Tibial nerve (tissue), 4 donors: ENCODE measurements at regions not wholly inside any gene's neighbourhood (a gene's known extent, or its start where the extent isn't known, plus 50 kb on each side); places are given as distances from the start of the nearest gene placed in this dataset.

Experiments
- DNase-seq, 2 donors: peaks; one replicate each; pipeline ENCODE4 v3.0.0-alpha.2; 2019; ENCODE audit warnings: low spot score in 2 of 2
- H3K27ac ChIP-seq, 4 donors: fragments of 200-600 bp; sonication (generic) in 3 of 4; one replicate each; pipeline ENCODE4 v1.5.1; 2017 to 2019; ENCODE audit warnings: mild to moderate bottlenecking in 1 of 4
- H3K27me3 ChIP-seq, 2 donors: fragments of 200-600 bp; sonication (generic) in 1 of 2; one replicate each; pipeline versions ENCODE4 v1.5.1 to v1.6.0; 2017 to 2019
- H3K36me3 ChIP-seq, 3 donors: fragments of 200-600 bp; sonication (generic); one replicate each; pipeline ENCODE4 v1.5.1; 2018 to 2019
- H3K4me1 ChIP-seq, 4 donors: fragments of 200-600 bp; sonication (generic) in 3 of 4; one replicate each; pipeline ENCODE4 v1.5.1; 2017 to 2019
- H3K4me3 ChIP-seq, 4 donors: fragments of 200-600 bp; sonication (generic) in 3 of 4; one replicate each; pipeline ENCODE4 v1.5.1; 2017 to 2019; ENCODE audit warnings: mild to moderate bottlenecking in 1 of 4, moderate library complexity in 1 of 4
- H3K9me3 ChIP-seq, 4 donors: fragments of 200-600 bp; sonication (generic) in 3 of 4; one replicate each; pipeline ENCODE4 v1.5.1; 2017 to 2019
- EP300 ChIP-seq, 2 donors: sonication (generic); formaldehyde crosslinking; IDR thresholded peaks; one replicate each; pipeline ENCODE4 v1.6.1; 2017; ENCODE audit warnings: antibody characterized with exemption in 2 of 2, mild to moderate bottlenecking in 1 of 2
- POLR2A ChIP-seq, 2 donors: fragments of 450-650 bp; IDR thresholded peaks; one replicate each; pipeline ENCODE4 v1.6.1; 2017; ENCODE audit warnings: antibody characterized with exemption in 2 of 2, mild to moderate bottlenecking in 2 of 2, moderate library complexity in 2 of 2
- WGBS, 2 donors: methylation state at CpG; one replicate each; pipeline ENCODE4 v1.1.5; 2018; 5-methylcytosine and 5-hydroxymethylcytosine counted together
- TF ChIP-seq, protein P1 (sequence below), 5 experiments: fragments of 200-600 bp in 3 of 5; fragments of 450-650 bp in 2 of 5; sonication (generic) in 3 of 5; IDR thresholded peaks; one replicate each; pipeline ENCODE4 v1.5.1; 2016 to 2019; ENCODE audit warnings: antibody characterized with exemption in 5 of 5, mild to moderate bottlenecking in 3 of 5, moderate library complexity in 2 of 5

DNA sequence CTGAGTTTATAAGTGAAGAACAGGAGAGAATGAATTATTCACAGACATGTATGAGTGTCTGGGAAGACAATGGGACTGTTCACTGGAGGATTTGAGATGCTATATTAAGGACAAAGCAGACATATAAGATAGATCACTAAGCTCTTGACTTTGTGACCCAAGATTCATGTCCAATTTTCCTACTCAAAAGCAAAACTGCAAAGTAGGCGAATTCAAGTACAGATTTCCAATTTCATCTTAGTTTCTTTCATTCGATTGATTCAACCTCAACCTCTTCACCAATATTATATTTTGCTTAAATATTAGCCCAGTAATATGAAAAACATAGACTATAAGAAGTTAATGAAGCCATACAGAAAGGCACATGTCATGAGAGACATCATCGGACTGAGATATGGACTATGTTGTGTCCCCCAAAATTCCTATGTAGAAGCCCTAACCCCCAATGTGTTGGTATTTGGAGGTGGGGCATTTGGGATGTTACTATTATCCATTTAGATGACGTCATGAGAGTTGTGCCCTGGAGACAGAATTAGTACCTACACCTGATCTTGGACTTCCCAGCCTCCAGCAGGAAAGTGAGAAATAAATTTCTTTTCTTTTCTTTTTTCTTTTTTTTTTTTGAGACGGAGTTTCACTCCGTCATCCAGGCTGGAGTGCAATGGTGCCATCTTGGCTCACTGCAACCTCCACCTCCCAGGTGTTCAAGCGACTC is 353.7 kb upstream of the AKR1E2 start:
- DNase-seq = no peak
- no peak for TF ChIP-seq POLR2A (IDR thresholded peaks at IDR 0.05)
- TF ChIP-seq, protein P1, sequence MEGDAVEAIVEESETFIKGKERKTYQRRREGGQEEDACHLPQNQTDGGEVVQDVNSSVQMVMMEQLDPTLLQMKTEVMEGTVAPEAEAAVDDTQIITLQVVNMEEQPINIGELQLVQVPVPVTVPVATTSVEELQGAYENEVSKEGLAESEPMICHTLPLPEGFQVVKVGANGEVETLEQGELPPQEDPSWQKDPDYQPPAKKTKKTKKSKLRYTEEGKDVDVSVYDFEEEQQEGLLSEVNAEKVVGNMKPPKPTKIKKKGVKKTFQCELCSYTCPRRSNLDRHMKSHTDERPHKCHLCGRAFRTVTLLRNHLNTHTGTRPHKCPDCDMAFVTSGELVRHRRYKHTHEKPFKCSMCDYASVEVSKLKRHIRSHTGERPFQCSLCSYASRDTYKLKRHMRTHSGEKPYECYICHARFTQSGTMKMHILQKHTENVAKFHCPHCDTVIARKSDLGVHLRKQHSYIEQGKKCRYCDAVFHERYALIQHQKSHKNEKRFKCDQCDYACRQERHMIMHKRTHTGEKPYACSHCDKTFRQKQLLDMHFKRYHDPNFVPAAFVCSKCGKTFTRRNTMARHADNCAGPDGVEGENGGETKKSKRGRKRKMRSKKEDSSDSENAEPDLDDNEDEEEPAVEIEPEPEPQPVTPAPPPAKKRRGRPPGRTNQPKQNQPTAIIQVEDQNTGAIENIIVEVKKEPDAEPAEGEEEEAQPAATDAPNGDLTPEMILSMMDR (IDR thresholded peaks at IDR 0.05) = no peak
- TF ChIP-seq EP300 (IDR thresholded peaks at IDR 0.05) = no peak
- Histone ChIP-seq H3K9me3 (no peaks in the 10 kb centered on the region), H3K27me3 (no peaks in the 10 kb centered on the region), H3K27ac (no peak overlapping the region), H3K4me3 (no peak overlapping the region), H3K36me3 (no peaks in the 10 kb centered on the region), H3K4me1 (no peaks in the 10 kb centered on the region)
- 85 to 89% methylated on average over 7 of the region's 7 CpGs for WGBS, 2 donors

DNA sequence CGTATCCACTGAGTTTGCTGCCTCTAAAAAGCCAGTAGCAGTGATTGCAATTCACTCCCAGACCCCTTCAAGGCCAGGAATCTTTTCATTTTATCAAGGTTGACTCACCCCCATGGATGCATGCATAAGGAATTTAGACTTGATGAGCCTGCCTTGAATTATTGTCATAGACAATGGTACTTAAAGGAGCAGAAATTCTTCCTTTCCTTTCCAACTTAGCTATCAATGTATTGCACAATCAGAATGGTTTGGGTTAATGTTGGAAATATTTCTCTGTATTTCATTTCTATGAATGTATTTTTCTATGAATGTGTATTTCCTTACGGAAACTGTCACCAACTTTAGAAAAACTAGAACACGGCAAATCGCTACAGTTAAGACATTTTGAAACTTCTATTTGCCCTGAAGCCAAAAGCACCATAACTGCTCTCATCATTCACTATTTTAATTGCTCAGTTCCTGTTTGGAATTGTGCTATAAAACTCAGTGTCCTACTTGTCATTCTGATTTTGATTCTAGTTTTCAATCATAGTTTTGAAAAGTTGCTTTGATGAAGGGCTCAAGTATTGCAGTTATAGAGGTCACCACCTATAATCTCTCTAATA is 355.7 kb upstream of the AKR1E2 start:
- Histone ChIP-seq H3K4me3 (no peak overlapping the region), H3K27me3 (no peaks in the 10 kb centered on the region), H3K9me3 (no peaks in the 10 kb centered on the region), H3K36me3 (no peaks in the 10 kb centered on the region), H3K4me1 (no peaks in the 10 kb centered on the region), H3K27ac (no peak overlapping the region)
- no peak for DNase-seq
- TF ChIP-seq POLR2A (IDR thresholded peaks at IDR 0.05) (no peak), EP300 (IDR thresholded peaks at IDR 0.05) (no peak)
- TF ChIP-seq, protein P1 (IDR thresholded peaks at IDR 0.05) = no peak
- 63 to 74% methylated on average over 4 of the region's 4 CpGs for WGBS, 2 donors

DNA sequence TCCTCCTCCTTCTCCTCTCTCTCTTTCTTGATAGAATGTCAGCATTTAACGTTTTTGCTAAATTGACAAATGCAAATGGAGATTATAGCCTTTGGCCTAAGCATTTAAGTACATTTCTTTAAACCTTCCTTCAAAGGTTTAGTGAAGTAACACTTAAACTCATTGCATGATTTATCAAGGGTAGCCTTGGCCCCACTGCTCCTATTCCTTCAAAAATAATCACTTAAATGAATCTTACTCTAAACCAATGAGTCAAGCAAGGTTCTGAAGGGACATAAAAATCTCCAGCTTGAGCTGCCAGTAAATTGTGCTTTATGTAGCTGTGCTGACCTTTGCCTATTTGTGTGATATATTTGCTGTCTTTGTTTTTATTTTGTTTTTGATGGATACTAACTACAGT is 358.5 kb upstream of the AKR1E2 start:
- TF ChIP-seq POLR2A (IDR thresholded peaks at IDR 0.05) = no peak
- no peak for DNase-seq
- Histone ChIP-seq H3K9me3 (no peaks in the 10 kb centered on the region), H3K4me3 (no peak overlapping the region), H3K27ac (no peak overlapping the region), H3K36me3 (no peaks in the 10 kb centered on the region), H3K4me1 (no peaks in the 10 kb centered on the region), H3K27me3 (no peaks in the 10 kb centered on the region)
- 66 to 68% methylated on average over 1 of the region's 1 CpG for WGBS, 2 donors

DNA sequence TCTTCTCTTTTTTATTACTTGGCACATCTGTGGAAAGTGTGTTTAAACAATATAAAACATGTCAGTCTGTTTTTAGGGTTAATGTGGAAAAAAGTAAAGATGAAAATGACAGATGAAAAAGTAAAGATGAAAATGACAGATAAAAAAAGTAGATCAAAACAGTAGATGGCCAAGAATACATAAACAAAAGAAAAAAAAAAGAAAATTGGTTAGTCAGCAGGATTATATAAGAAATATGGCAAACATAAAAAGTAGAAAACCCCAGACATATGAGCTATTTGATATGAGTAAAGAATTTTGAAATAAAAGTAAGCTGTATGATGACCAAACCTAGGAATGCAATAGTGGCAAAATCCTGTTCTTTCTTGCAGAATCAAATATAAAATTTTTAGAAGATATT is 365.7 kb upstream of the AKR1E2 start:
- TF ChIP-seq EP300 (IDR thresholded peaks at IDR 0.05) = no peak
- no peak for TF ChIP-seq POLR2A (IDR thresholded peaks at IDR 0.05)
- TF ChIP-seq, protein P1 (IDR thresholded peaks at IDR 0.05) = no peak
- no peak overlapping the region for H3K27ac ChIP-seq
- H3K4me3 ChIP-seq = no peak overlapping the region
- no peaks in the 10 kb centered on the region for H3K36me3 ChIP-seq
- DNase-seq = no peak
- H3K9me3 ChIP-seq = no peaks in the 10 kb centered on the region
- no peaks in the 10 kb centered on the region for H3K27me3 ChIP-seq
- no peaks in the 10 kb centered on the region for H3K4me1 ChIP-seq

DNA sequence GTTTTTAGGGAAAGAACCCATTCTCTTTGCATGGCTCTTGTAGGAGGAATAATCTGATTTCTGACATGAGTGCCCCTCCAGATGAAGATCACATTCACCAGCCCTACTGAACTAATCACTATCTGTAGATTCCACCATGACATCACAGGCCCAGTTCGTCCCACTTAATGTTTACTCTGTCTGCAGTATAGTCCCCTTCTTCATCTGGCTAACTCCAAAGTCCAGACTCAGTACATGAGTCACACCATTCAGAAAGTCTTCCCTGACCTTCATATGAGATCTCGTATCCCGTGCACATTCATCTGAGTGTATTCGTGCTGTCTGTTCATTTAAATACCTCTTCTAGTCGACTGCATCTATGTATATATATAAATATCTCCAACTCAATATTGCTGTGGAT is 366.5 kb upstream of the AKR1E2 start:
- Histone ChIP-seq H3K4me3 (no peak overlapping the region), H3K27ac (no peak overlapping the region), H3K36me3 (no peaks in the 10 kb centered on the region), H3K9me3 (no peaks in the 10 kb centered on the region), H3K27me3 (no peaks in the 10 kb centered on the region), H3K4me1 (no peaks in the 10 kb centered on the region)
- 69 to 78% methylated on average over 5 of the region's 5 CpGs for WGBS, 2 donors
- TF ChIP-seq EP300 (IDR thresholded peaks at IDR 0.05) (no peak), POLR2A (IDR thresholded peaks at IDR 0.05) (no peak)
- TF ChIP-seq, protein P1 (IDR thresholded peaks at IDR 0.05) = no peak
- DNase-seq = no peak
